ENCODE measurements at regions not wholly inside any gene's neighbourhood (a gene's known extent, or its start where the extent isn't known, plus 50 kb on each side); places are given as distances from the start of the nearest gene placed in this dataset.
"Not testable (repeated sequence)": the region's sequence is repeated elsewhere in the genome, so short reads cannot be mapped to it uniquely, and the experiment has no call there.

DNA sequence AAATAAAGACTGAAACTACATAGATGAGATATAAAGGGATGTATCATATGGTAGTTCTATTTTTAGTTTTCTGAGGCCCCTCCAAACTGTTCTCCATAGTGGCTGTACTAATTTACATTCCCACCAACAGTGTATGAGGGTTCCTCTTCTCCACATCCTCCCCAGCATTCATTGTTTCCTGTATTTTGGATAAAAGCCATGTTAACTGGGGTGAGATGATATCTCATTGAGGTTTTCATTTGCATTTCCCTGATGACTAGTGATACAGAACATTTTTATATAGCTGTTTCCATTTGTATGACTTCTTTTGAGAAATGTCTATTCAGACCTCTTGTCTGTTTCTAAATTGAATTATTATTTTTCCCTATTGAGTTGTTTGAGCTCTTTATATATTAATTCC is 229.3 kb downstream of the RFPL4B start:
- DNase-seq (ENCODE audit: low read depth in 2 of 2): no peak

GRCh38 chr6:112579601-112580000 is 232.5 kb downstream of the RFPL4B start:
- no peak for DNase-seq (ENCODE audit: low read depth in 2 of 2)

DNA sequence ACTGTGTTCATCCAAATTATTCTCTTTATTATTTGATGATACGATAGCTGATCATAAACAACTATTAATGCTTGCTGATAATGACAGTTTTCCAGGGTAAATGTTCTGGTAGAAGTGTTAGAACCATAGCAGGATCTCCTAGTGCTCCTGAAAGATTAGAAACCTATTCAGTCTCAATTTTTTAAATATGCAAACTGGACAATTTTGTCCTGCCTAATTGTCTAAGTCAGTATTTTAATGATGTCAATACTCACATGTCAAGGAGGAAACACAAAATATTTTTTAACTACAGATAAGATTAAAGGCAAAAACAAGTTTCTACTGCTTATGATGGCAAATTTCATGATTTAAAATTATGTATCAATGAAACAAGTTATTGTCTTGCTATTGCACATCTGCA is 233.9 kb downstream of the RFPL4B start:
- DNase-seq (ENCODE audit: low read depth in 2 of 2): no peak

DNA sequence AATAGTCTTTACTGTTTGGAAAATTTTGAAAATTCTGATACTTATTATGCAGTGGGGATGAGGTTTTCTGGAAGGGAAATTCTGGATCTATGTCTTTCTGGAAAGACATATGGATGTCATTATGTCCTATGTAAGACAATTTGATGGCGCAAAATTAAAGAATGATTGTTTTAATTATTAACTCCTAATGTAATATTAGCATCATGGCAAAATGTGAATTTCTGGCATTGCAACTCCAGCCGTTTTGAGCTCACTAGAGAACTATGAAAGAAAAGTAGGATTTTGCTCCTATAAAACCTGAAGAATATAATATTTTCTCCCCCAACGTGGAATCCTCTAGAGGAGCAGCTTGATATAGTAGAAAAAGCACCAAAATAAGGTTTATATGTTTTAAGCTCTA is 243.2 kb downstream of the RFPL4B start:
- DNase-seq (ENCODE audit: low read depth in 2 of 2): no peak

DNA sequence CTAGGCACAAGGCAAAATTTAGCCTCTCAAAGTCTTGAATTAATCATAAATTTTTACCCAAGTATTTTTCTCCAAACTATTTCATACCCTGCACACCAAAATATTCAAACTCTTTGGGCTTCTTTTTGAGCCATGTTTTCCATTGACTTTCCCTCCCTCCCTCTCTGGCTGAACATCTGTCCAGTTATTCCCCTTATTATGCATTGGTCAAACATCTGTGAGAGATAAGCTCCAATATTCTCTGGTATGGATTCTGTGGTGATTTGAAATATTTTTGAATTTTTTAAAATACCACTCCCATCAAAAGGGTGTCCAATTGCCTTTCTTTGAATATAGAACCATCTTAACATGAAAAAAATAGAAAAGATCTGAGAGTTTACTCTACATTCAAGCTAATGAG is 244.2 kb downstream of the RFPL4B start:
- no peak for DNase-seq (ENCODE audit: low read depth in 2 of 2)

GRCh38 chr6:112592159-112592558 is 245.0 kb downstream of the RFPL4B start:
- no peak for DNase-seq (ENCODE audit: low read depth in 2 of 2)

GRCh38 chr6:112594886-112595594 is 247.9 kb downstream of the RFPL4B start:
- no peak for DNase-seq (ENCODE audit: low read depth in 2 of 2)

DNA sequence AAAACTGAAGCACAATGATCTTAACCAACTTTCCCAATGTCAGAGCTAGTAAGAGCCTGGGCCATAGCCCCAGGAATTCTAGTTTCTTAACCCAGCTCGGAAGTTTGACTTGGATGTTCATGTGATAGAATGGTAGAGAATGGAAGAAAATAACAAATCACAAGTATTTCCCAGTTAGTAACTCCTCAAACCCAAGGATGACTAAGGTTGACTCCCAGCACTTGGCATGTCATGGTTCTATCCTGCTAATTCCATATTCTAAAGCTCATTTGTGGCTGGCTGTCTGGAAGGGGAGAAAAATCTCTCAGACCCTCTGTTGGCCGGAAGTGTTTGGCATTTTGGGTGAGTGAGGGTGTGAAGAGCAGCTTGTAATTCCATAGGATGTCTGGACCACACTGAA is 248.7 kb downstream of the RFPL4B start:
- DNase-seq (ENCODE audit: low read depth in 2 of 2): no peak

GRCh38 chr6:112597176-112597575 is 250.0 kb downstream of the RFPL4B start:
- DNase-seq (ENCODE audit: low read depth in 2 of 2): no peak

GRCh38 chr6:112600168-112600567 is 253.0 kb downstream of the RFPL4B start:
- no peak for DNase-seq (ENCODE audit: low read depth in 2 of 2)

GRCh38 chr6:112603726-112604125 is 256.6 kb downstream of the RFPL4B start:
- DNase-seq (ENCODE audit: low read depth in 2 of 2): no peak

DNA sequence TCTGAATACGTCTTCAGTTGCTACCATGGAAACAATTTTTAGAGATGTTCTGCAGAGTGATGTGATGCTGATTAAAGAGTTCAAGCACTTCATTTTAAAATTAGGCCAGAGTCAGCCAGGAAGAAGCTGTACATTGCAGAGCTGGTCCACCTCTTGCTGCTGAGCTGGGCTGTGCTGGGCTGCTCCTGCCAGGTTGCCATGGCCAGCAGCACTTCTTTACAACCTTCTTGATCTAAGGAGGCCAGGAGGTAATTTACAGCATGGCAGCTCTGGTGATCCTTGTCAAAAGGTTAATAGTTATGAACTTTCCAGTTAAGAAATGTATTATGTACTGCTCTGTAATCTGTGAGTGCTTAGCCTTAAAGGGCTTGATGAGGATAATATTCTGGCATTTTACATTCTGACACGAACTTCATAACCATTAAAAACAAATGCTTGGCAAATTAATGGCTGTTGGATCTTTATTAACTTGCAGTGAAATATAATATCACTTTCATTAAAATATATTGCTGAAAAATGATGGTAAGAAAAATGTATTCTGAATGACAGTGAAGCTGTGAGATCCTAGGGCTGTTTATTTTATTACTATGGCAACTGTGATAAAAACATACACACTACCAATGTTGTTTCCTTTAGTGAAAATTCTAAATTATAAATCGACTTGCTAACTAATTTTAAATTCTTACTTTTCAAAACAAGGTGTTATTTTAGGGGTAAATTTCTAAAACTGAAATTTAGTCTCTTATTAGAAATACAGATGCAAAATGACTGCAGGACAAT is 259.7 kb downstream of the RFPL4B start:
- DNase-seq (ENCODE audit: low read depth in 2 of 2): no peak

GRCh38 chr6:112608925-112609324 is 261.8 kb downstream of the RFPL4B start:
- DNase-seq (ENCODE audit: low read depth in 2 of 2): not testable (repeated sequence)

DNA sequence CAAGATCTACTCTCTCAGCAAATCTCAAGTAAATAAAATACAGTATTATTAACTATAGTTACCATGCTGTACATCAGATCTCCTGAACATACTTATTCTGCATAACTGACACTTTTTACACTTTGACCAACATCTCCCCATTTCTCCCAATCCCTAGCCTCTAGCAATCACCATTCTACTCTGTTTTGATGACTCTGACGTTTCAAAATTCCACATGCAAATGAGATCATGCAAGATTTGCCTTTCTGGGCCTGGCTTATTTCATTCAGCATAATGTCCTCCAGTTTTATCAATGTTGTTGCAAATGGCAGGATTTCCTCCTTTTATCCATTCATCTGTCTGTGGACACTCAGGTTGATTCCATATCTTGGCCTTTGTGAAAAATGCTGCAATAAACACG is 266.3 kb downstream of the RFPL4B start:
- DNase-seq (ENCODE audit: low read depth in 2 of 2): no peak

DNA sequence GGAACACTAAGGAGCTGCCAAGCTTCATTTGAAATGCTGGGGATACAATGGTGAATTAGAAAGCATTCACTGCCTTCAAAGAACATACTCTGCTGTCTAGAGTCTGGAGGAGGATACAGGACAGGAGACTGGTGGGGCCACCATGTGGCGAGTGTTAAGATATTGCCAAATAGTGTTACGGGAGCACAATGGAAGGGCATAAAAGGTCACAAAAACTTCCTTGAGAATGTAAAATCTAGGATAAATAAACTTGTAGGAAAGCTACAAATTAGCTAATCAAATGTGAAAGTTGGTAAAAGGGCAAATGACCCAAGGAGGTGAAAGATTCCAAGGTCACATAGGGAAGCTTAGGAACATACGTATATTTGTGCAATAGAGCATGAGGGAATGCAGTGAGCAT is 271.7 kb downstream of the RFPL4B start:
- no peak for DNase-seq (ENCODE audit: low read depth in 2 of 2)

- DNase-seq (ENCODE audit: low read depth in 2 of 2): no peak
These were observed 273.9 kb downstream of the RFPL4B start for GRCh38 chr6:112620812-112621569.

GRCh38 chr6:112622036-112622435 is 274.9 kb downstream of the RFPL4B start:
- no peak for DNase-seq (ENCODE audit: low read depth in 2 of 2)

DNA sequence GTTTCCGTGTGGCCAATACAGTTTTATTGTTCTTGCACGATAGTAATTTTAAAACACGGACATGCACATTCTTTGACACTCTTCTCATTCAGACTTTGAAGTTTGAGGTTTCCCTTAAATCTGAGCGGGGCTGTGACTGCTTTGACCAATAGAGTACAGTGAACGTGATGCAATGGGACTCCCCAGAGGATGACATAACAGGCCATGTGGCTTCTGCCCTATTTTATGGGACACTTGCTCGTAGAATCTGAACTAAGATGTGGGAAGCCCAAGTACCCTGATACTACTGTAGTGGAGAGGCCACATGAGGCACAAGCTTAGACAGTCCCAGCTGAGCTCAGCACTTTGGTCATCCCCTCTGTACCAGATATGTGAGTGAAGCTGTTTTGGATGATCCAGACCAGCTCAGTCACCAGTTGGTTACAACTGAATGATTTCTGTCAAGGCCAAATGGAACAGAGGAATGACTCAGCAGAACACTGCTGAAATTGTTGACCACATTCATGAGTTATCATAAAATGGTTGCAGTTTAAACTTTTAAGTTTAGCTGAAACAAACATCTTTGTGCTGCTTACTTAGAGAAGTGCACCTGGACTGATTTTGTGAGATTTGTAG is 279.4 kb downstream of the RFPL4B start:
- DNase-seq (ENCODE audit: low read depth in 2 of 2): no peak

- no peak for DNase-seq (ENCODE audit: low read depth in 2 of 2)
These were observed 287.2 kb downstream of the RFPL4B start for GRCh38 chr6:112634376-112634775.

GRCh38 chr6:112636650-112637262 is 289.6 kb downstream of the RFPL4B start:
- DNase-seq (ENCODE audit: low read depth in 2 of 2): no peak

GRCh38 chr6:112639391-112639831 is 292.3 kb downstream of the RFPL4B start:
- DNase-seq (ENCODE audit: low read depth in 2 of 2): no peak

DNA sequence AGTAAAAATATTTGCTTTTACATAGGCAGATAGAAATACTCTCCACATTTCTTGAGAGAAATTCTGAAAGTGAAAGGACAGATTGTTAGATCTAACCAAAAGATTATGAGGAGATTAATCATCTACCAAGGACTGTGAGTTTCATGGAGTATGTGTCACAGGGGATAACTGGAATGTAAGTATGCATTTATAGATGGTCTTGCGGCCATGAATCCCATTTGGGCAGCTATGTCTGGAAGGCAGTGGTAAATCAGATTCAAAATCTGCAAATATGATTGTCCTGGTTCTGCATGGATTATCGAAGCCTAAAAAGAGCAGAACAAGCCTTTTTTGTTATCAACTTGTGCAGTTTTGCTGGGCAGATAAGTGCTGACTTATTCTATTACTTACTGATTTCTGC is 293.8 kb downstream of the RFPL4B start:
- no peak for DNase-seq (ENCODE audit: low read depth in 2 of 2)

All from stimulated activated CD4-positive, alpha-beta T cell treated with anti-CD3 and anti-CD28 coated beads, Interleukin-4, amount 100 ng/mL, for 48 hours (primary cell).